AG04450 (cell line): ENCODE measurements at regions not wholly inside any gene's neighbourhood (a gene's known extent, or its start where the extent isn't known, plus 50 kb on each side); places are given as distances from the start of the nearest gene placed in this dataset.

Source experiments
- CTCF ChIA-PET: fragments of 300-600, 350-600 bp; formaldehyde crosslinking; extraction: SDS; loops from one replicate; lab custom pipeline; 2022; ENCODE audit warnings: antibody characterized with exemption, inconsistent platforms; lab: Charles Lee
- POLR2A ChIA-PET: fragments of 350-600 bp; formaldehyde crosslinking; extraction: SDS; loops from one replicate; lab custom pipeline; 2021; ENCODE audit warnings: antibody characterized with exemption, inconsistent platforms; lab: Yijun Ruan, JAX
- DNase-seq: peaks from one replicate; pipeline ENCODE4 v3.0.0-alpha.2; 2011; ENCODE audit warnings: low read depth, low spot score
- H3K27ac ChIP-seq: one replicate; pipeline ENCODE4 v1.5.1; 2012; ENCODE audit warnings: low read depth, low read length, control low read depth
- H3K27me3 ChIP-seq: one replicate; pipeline ENCODE4 v1.6.0; 2012; ENCODE audit warnings: low read length; ENCODE audit not compliant: control insufficient read depth, insufficient read depth
- H3K4me3 ChIP-seq: 2 replicates; pipeline ENCODE4 v1.5.1; 2011; ENCODE audit warnings: mild to moderate bottlenecking, low read depth, low read length, control low read depth
- H3K9me3 ChIP-seq: 2 replicates; pipeline ENCODE4 v1.5.1; 2012; ENCODE audit warnings: low read length; ENCODE audit not compliant: control insufficient read depth, insufficient read depth
- CTCF ChIP-seq: IDR thresholded peaks from 2 replicates; pipeline ENCODE4 v1.5.1; 2011; ENCODE audit warnings: low read depth, low read length, control low read depth, inconsistent platforms

- DNase-seq = no peak
- no peak overlapping the region for H3K27ac ChIP-seq
- H3K9me3 ChIP-seq = peaks cover 49% of the 10 kb centered on the region
- H3K4me3 ChIP-seq = no peak overlapping the region
- ChIA-PET CTCF (no interaction called here), POLR2A (no interaction called here)
- TF ChIP-seq CTCF = no peak
- H3K27me3 ChIP-seq = no peaks in the 10 kb centered on the region
Measured at GRCh38 chr2:16015210-16015902, 75.0 kb downstream of the MYCN start.

GRCh38 chr2:16014802-16015201 is 74.5 kb downstream of the MYCN start:
- Histone ChIP-seq H3K27me3 (no peaks in the 10 kb centered on the region), H3K27ac (no peak overlapping the region), H3K9me3 (peaks cover 45% of the 10 kb centered on the region), H3K4me3 (no peak overlapping the region)
- no peak for DNase-seq
- TF ChIP-seq CTCF = no peak
- ChIA-PET POLR2A (no interaction called here), CTCF (no interaction called here)

GRCh38 chr2:16014041-16014787 is 73.9 kb downstream of the MYCN start:
- H3K4me3 ChIP-seq = no peak overlapping the region
- H3K27ac ChIP-seq = no peak overlapping the region
- no peak for TF ChIP-seq CTCF
- CTCF ChIA-PET = no interaction called here
- no peak for DNase-seq
- POLR2A ChIA-PET = no interaction called here
- H3K9me3 ChIP-seq = peaks cover 46% of the 10 kb centered on the region
- no peaks in the 10 kb centered on the region for H3K27me3 ChIP-seq

GRCh38 chr2:16013359-16013911 is 73.1 kb downstream of the MYCN start:
- ChIA-PET CTCF (no interaction called here), POLR2A (no interaction called here)
- Histone ChIP-seq H3K9me3 (peaks cover 48% of the 10 kb centered on the region), H3K27ac (no peak overlapping the region), H3K27me3 (no peaks in the 10 kb centered on the region), H3K4me3 (no peak overlapping the region)
- DNase-seq = no peak
- no peak for TF ChIP-seq CTCF
